SK-N-SH (cell line): ENCODE measurements at regions not wholly inside any gene's neighbourhood (a gene's known extent, or its start where the extent isn't known, plus 50 kb on each side); places are given as distances from the start of the nearest gene placed in this dataset.

Experiments used
- CTCF ChIA-PET: fragments of 300-600, 350-600 bp; formaldehyde crosslinking; extraction: SDS; loops from one replicate; lab custom pipeline; 2021; lab: Yijun Ruan, JAX
- POLR2A ChIA-PET: fragments of 350-600 bp; sonication (Branson Sonifier 250); formaldehyde crosslinking; extraction: SDS; loops from one replicate; lab custom pipeline; 2020; ENCODE audit warnings: antibody characterized with exemption, inconsistent platforms; lab: Yijun Ruan, JAX
- DNase-seq: peaks from one replicate; pipeline ENCODE4 v3.0.0; 2012
- H2AFZ ChIP-seq: fragments of 200-600 bp; sonication (generic); 2 replicates; pipeline ENCODE4 v1.8.1; 2016; ENCODE audit warnings: antibody characterized with exemption, mild to moderate bottlenecking, low read depth
- H3F3A ChIP-seq: fragments of 200-600 bp; sonication (generic); replicated peaks from 2 replicates; pipeline ENCODE3; 2016; ENCODE audit warnings: antibody characterized with exemption, mild to moderate bottlenecking; ENCODE audit not compliant: insufficient read depth
- H3K27ac ChIP-seq, 2 experiments: fragments of 200-500 bp in 1 of 2; fragments of 200-600 bp in 1 of 2; sonication (Bioruptor generic) in 1 of 2; sonication (generic), shearing (Covaris generic) in 1 of 2; 2 replicates each; pipeline versions ENCODE4 v1.5.1 to v1.6.1; 2014 to 2016; ENCODE audit warnings: low read depth in 2 of 2, inconsistent platforms in 1 of 2, low read length in 1 of 2, mild to moderate bottlenecking in 1 of 2, mixed read lengths in 1 of 2
- H3K27me3 ChIP-seq: fragments of 200-600 bp; sonication (generic), shearing (Covaris generic); 2 replicates; pipeline ENCODE4 v1.6.1; 2016; ENCODE audit warnings: mixed run types; ENCODE audit not compliant: insufficient read depth
- H3K36me3 ChIP-seq, 2 experiments: fragments of 200-500 bp in 1 of 2; fragments of 200-600 bp in 1 of 2; sonication (Bioruptor generic) in 1 of 2; sonication (generic) in 1 of 2; replicated peaks in 1 of 2; 2 replicates each; pipeline versions ENCODE3 to v1.5.1; 2014 to 2016; ENCODE audit warnings: low read length in 1 of 2, mild to moderate bottlenecking in 1 of 2; ENCODE audit not compliant: insufficient read depth in 2 of 2, control insufficient read depth in 1 of 2
- H3K4me1 ChIP-seq, 2 experiments: fragments of 200-500 bp in 1 of 2; fragments of 200-600 bp in 1 of 2; sonication (Bioruptor generic) in 1 of 2; sonication (generic), shearing (Covaris generic) in 1 of 2; 2 replicates each; pipeline versions ENCODE4 v1.5.1 to v1.6.1; 2014 to 2016; ENCODE audit warnings: low read depth in 1 of 2, low read length in 1 of 2, mixed run types in 1 of 2; ENCODE audit not compliant: insufficient read depth in 2 of 2, control insufficient read depth in 1 of 2
- H3K4me2 ChIP-seq: fragments of 200-600 bp; sonication (generic), shearing (Covaris generic); 2 replicates; pipeline ENCODE4 v1.6.1; 2017; ENCODE audit warnings: mixed run types
- H3K4me3 ChIP-seq, 2 experiments: fragments of 200-500 bp in 1 of 2; fragments of 200-600 bp in 1 of 2; sonication (Bioruptor generic) in 1 of 2; sonication (generic), shearing (Covaris generic) in 1 of 2; 2 replicates each; pipeline versions ENCODE4 v1.5.1 to v1.8.1; 2014 to 2016; ENCODE audit warnings: low read depth in 2 of 2, inconsistent platforms in 1 of 2, low read length in 1 of 2, mild to moderate bottlenecking in 1 of 2, mixed read lengths in 1 of 2, moderate library complexity in 1 of 2
- H3K79me2 ChIP-seq: fragments of 200-600 bp; sonication (generic); 2 replicates; pipeline ENCODE4 v1.8.1; 2017; ENCODE audit warnings: mild to moderate bottlenecking; ENCODE audit not compliant: insufficient read depth
- H3K9ac ChIP-seq: fragments of 200-600 bp; sonication (generic); 2 replicates; pipeline ENCODE4 v1.6.1; 2017; ENCODE audit warnings: mixed run types
- H3K9me2 ChIP-seq: fragments of 200-600 bp; sonication (generic); 2 replicates; pipeline ENCODE4 v1.6.1; 2017; ENCODE audit warnings: mixed run types
- H3K9me3 ChIP-seq: fragments of 200-600 bp; sonication (generic); 2 replicates; pipeline ENCODE4 v1.6.1; 2017; ENCODE audit warnings: mixed run types, mild to moderate bottlenecking, moderate library complexity
- H4K20me1 ChIP-seq: fragments of 200-600 bp; sonication (generic); 2 replicates; pipeline ENCODE4 v1.6.1; 2017; ENCODE audit warnings: mild to moderate bottlenecking, mixed run types; ENCODE audit not compliant: insufficient read depth
- CTCF ChIP-seq: fragments of 200-600 bp; sonication (generic); IDR thresholded peaks from 2 replicates; pipeline ENCODE4 v1.6.1; 2017; ENCODE audit warnings: antibody characterized with exemption, mild to moderate bottlenecking, moderate library complexity
- EZH2phosphoT487 ChIP-seq: fragments of 200-600 bp; sonication (generic); IDR thresholded peaks from 2 replicates; pipeline ENCODE4 v1.6.1; 2017; ENCODE audit warnings: low read depth, mixed run types, mild to moderate bottlenecking, antibody characterized with exemption, moderate library complexity, borderline replicate concordance
- FOSL2 ChIP-seq: IDR thresholded peaks from 2 replicates; pipeline ENCODE4 v1.4.0; 2012; ENCODE audit warnings: low read depth, mild to moderate bottlenecking, moderate library complexity, borderline replicate concordance
- FOXJ3 ChIP-seq: sonication (generic); formaldehyde crosslinking; IDR thresholded peaks from 2 replicates; pipeline ENCODE4 v1.5.1; 2020; ENCODE audit warnings: mild to moderate bottlenecking, missing genetic modification reagents
- IRF3 ChIP-seq: fragments of 150-350 bp; IDR thresholded peaks from 2 replicates; pipeline ENCODE4 v1.6.1; 2016; ENCODE audit warnings: mild to moderate bottlenecking, low read depth, low read length
- JUND ChIP-seq: IDR thresholded peaks from 2 replicates; pipeline ENCODE4 v1.4.0; 2012
- MAX ChIP-seq: IDR thresholded peaks from 2 replicates; pipeline ENCODE4 v1.4.0; 2012; ENCODE audit warnings: low read depth
- MEF2A ChIP-seq: IDR thresholded peaks from 2 replicates; pipeline ENCODE4 v1.4.0; 2012; ENCODE audit warnings: low read depth, borderline replicate concordance
- MXI1 ChIP-seq: IDR thresholded peaks from 2 replicates; pipeline ENCODE4 v1.6.1; 2012; ENCODE audit warnings: mild to moderate bottlenecking, low read depth, low read length, improper control_type of control experiment
- NRF1 ChIP-seq: IDR thresholded peaks from 2 replicates; pipeline ENCODE4 v1.6.1; 2012; ENCODE audit warnings: low read depth, mild to moderate bottlenecking, low read length
- PBX3 ChIP-seq: IDR thresholded peaks from 2 replicates; pipeline ENCODE4; 2012
- RAD21 ChIP-seq: IDR thresholded peaks from 2 replicates; pipeline ENCODE4 v1.6.1; 2012; ENCODE audit warnings: mild to moderate bottlenecking, low read length
- RCOR1 ChIP-seq: fragments of 150-350 bp; IDR thresholded peaks from 2 replicates; pipeline ENCODE4 v1.6.1; 2017; ENCODE audit warnings: antibody characterized with exemption, low read length
- REST ChIP-seq: IDR thresholded peaks from 2 replicates; pipeline ENCODE4 v1.6.1; 2012; ENCODE audit warnings: mild to moderate bottlenecking, low read depth, low read length, moderate library complexity
- RFX5 ChIP-seq: IDR thresholded peaks from 2 replicates; pipeline ENCODE4 v1.6.1; 2012; ENCODE audit warnings: mild to moderate bottlenecking, improper control_type of control experiment, low read length
- RXRA ChIP-seq: IDR thresholded peaks from 2 replicates; pipeline ENCODE4 v1.4.0; 2012; ENCODE audit warnings: low read depth, mild to moderate bottlenecking, borderline replicate concordance
- TAF1 ChIP-seq: IDR thresholded peaks from 2 replicates; pipeline ENCODE4 v1.6.1; 2012; ENCODE audit warnings: low read depth, mild to moderate bottlenecking, low read length, moderate library complexity, borderline replicate concordance
- TCF12 ChIP-seq: IDR thresholded peaks from 2 replicates; pipeline ENCODE4 v1.4.0; 2012
- YY1 ChIP-seq: IDR thresholded peaks from 2 replicates; pipeline ENCODE4 v1.4.0; 2012; ENCODE audit warnings: low read depth, mild to moderate bottlenecking
- ZBTB33 ChIP-seq: IDR thresholded peaks from 2 replicates; pipeline ENCODE4 v1.4.0; 2012; ENCODE audit warnings: low read depth, borderline replicate concordance
- WGBS: methylation state at CpG from one replicate; pipeline ENCODE4 v1.1.6; 2017; ENCODE audit warnings: low lambda C conversion rate; 5-methylcytosine and 5-hydroxymethylcytosine counted together

- Histone ChIP-seq H3K9me3 (no peaks in the 10 kb centered on the region), H3K27ac (peak overlapping the region in 1 of 2 experiments; percentile 87; a peak in 2 of 4 replicates), H3K4me1 (peaks cover 0 to 10% of the 10 kb centered on the region in 2 experiments; a peak in 1 of 4 replicates), H3K9me2 (no peaks in the 10 kb centered on the region), H4K20me1 (no peaks in the 10 kb centered on the region), H3K79me2 (no peaks in the 10 kb centered on the region), H2AFZ (no peak overlapping the region), H3K36me3 (no peaks in the 10 kb centered on the region), H3K4me3 (no peak overlapping the region), H3K27me3 (no peaks in the 10 kb centered on the region), H3F3A (no peaks in the 10 kb centered on the region), H3K4me2 (no peak overlapping the region), H3K9ac (no peak overlapping the region)
- 62% methylated on average over 2 of the region's 2 CpGs for WGBS
- ChIA-PET CTCF (interaction anchor here (1.7 kb wide), 1 partner anchor 10 kb away, joined by 4 read pairs; no protein-coding TSS in a partner anchor), POLR2A (no interaction called here)
- TF ChIP-seq PBX3 (no peak), RAD21 (no peak), ZBTB33 (no peak), CTCF (no peak), EZH2phosphoT487 (no peak), MEF2A (no peak), RXRA (no peak), RFX5 (no peak), MXI1 (no peak), TCF12 (no peak), IRF3 (no peak), RCOR1 (no peak), FOXJ3 (CRISPR knock-in tag) (no peak), NRF1 (no peak), JUND (no peak), REST (no peak), TAF1 (no peak), FOSL2 (no peak), MAX (no peak), YY1 (no peak)
- DNase-seq = no peak
Observed at GRCh38 chr10:8246548-8246947, 192.1 kb downstream of the GATA3 start.
